ENCODE measurements at regions not wholly inside any gene's neighbourhood (a gene's known extent, or its start where the extent isn't known, plus 50 kb on each side); places are given as distances from the start of the nearest gene placed in this dataset.
"Not testable (repeated sequence)": the region's sequence is repeated elsewhere in the genome, so short reads cannot be mapped to it uniquely, and the experiment has no call there.

DNA sequence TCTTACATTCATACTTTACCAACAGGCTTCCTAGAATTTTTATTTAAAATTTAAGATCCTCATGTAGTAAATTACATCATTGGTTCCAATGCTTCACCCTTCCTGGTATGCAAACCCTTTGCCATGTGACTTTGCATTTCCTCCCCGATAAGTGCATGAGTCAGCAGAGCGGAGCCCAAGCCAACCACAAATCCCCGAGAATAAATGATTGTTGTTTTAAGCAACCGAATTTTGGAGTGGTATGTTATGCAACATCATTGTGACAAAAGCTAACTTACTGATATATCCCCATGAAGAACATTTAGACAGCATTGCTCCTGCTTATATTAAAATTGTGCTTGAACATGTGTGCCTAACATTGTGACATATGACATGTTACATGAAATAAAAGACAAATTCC is 199.4 kb upstream of the DDX53 start:
- Histone ChIP-seq H3K27ac (ENCODE audit: insufficient read depth in 1 of 2, low read depth in 1 of 2, low read length in 2 of 2, poor library complexity in 1 of 2, severe bottlenecking in 2 of 2) (no peak overlapping the region), H3K36me3 (ENCODE audit: control insufficient read depth in 4 of 4, insufficient read depth in 4 of 4, low read length in 3 of 4) (no peaks in the 10 kb centered on the region), H3K4me3 (ENCODE audit: control insufficient read depth in 1 of 7, extremely low read depth in 1 of 7, insufficient read depth in 4 of 7, low read depth in 2 of 7, low read length in 6 of 7) (no peak overlapping the region), H3K9me3 (ENCODE audit: control extremely low read depth in 1 of 5, control insufficient read depth in 4 of 5, insufficient read depth in 2 of 5, low read depth in 1 of 5, low read length in 4 of 5) (no peaks in the 10 kb centered on the region), H3K27me3 (replicated peaks in 2 of 5; ENCODE audit: control insufficient read depth in 4 of 5, insufficient read depth in 5 of 5, low read length in 4 of 5) (no peaks in the 10 kb centered on the region), H3K4me1 (ENCODE audit: control extremely low read depth in 1 of 4, control insufficient read depth in 4 of 4, insufficient read depth in 4 of 4, low read length in 3 of 4) (peaks cover 0 to 6% (median 0%) of the 10 kb centered on the region in 4 experiments)
- POLR2A ChIA-PET, result no interaction called here
- WGBS (ENCODE audit: insufficient coverage), result 20% methylated on average over 1 of the region's 4 CpGs
- CTCF ChIA-PET, result no interaction called here
- DNase-seq, result peak; percentile 57 to 90 (median 88)

DNA sequence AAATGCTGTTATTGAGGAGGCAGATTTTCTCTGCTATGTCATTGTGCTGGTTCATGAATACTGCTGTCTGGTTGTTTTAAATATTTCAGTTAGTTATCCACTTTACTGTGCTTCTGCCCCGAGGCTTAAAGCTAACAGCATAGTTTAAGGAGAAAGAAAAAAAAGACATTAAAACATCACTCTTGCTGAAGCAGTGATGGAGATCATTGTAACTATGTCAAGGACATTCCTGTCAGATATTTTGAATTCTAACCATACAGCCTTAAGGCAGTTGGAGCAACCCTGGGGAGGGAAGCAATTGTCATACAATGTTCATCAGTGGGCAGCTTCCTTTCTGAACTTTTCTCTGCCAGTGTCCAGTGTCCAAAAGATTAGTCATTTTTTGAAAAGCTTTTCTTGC is 199.0 kb upstream of the DDX53 start:
- Histone ChIP-seq H3K4me1 (ENCODE audit: control extremely low read depth in 1 of 4, control insufficient read depth in 4 of 4, insufficient read depth in 4 of 4, low read length in 3 of 4) (peaks cover 0 to 6% (median 0%) of the 10 kb centered on the region in 4 experiments), H3K4me3 (ENCODE audit: control insufficient read depth in 1 of 7, extremely low read depth in 1 of 7, insufficient read depth in 4 of 7, low read depth in 2 of 7, low read length in 6 of 7) (no peak overlapping the region), H3K27me3 (replicated peaks in 2 of 5; ENCODE audit: control insufficient read depth in 4 of 5, insufficient read depth in 5 of 5, low read length in 4 of 5) (no peaks in the 10 kb centered on the region), H3K36me3 (ENCODE audit: control insufficient read depth in 4 of 4, insufficient read depth in 4 of 4, low read length in 3 of 4) (no peaks in the 10 kb centered on the region), H3K27ac (ENCODE audit: insufficient read depth in 1 of 2, low read depth in 1 of 2, low read length in 2 of 2, poor library complexity in 1 of 2, severe bottlenecking in 2 of 2) (no peak overlapping the region), H3K9me3 (ENCODE audit: control extremely low read depth in 1 of 5, control insufficient read depth in 4 of 5, insufficient read depth in 2 of 5, low read depth in 1 of 5, low read length in 4 of 5) (no peaks in the 10 kb centered on the region)
- WGBS (ENCODE audit: insufficient coverage), result no CpG with 5 or more reads among the region's 1 CpG
- DNase-seq, result no peak
- ChIA-PET POLR2A (no interaction called here), CTCF (no interaction called here)

DNA sequence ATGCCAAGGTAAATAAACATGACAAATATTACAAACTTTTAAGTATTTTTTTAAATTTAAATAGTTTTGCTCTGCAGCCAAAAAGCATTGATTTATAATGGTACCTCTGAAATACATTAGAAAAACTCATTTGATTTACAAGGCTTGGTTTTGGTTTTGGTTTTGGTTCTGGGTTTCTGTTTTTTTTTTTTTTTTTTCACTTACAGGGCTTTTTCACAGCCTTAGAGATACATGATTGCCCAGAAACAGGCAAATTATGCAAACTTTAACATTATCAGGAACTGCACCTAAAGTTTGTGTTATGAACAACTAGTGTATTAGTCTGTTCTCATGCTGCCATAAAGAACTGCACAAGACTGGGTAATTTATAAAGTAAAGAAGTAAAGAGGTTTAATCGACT is 196.4 kb upstream of the DDX53 start:
- ChIA-PET CTCF (no interaction called here), POLR2A (no interaction called here)
- Histone ChIP-seq H3K4me3 (ENCODE audit: control insufficient read depth in 1 of 7, extremely low read depth in 1 of 7, insufficient read depth in 4 of 7, low read depth in 2 of 7, low read length in 6 of 7) (no peak overlapping the region), H3K36me3 (ENCODE audit: control insufficient read depth in 4 of 4, insufficient read depth in 4 of 4, low read length in 3 of 4) (no peaks in the 10 kb centered on the region), H3K4me1 (ENCODE audit: control extremely low read depth in 1 of 4, control insufficient read depth in 4 of 4, insufficient read depth in 4 of 4, low read length in 3 of 4) (peaks cover 0 to 6% (median 0%) of the 10 kb centered on the region in 4 experiments), H3K27me3 (replicated peaks in 2 of 5; ENCODE audit: control insufficient read depth in 4 of 5, insufficient read depth in 5 of 5, low read length in 4 of 5) (peaks cover 0 to 2% (median 0%) of the 10 kb centered on the region in 5 experiments), H3K9me3 (ENCODE audit: control extremely low read depth in 1 of 5, control insufficient read depth in 4 of 5, insufficient read depth in 2 of 5, low read depth in 1 of 5, low read length in 4 of 5) (no peaks in the 10 kb centered on the region), H3K27ac (ENCODE audit: insufficient read depth in 1 of 2, low read depth in 1 of 2, low read length in 2 of 2, poor library complexity in 1 of 2, severe bottlenecking in 2 of 2) (no peak overlapping the region)
- 0% methylated on average over 1 of the region's 1 CpG for WGBS (ENCODE audit: insufficient coverage)
- DNase-seq, result peak in 2 of 3 donors; percentile 8 to 23

DNA sequence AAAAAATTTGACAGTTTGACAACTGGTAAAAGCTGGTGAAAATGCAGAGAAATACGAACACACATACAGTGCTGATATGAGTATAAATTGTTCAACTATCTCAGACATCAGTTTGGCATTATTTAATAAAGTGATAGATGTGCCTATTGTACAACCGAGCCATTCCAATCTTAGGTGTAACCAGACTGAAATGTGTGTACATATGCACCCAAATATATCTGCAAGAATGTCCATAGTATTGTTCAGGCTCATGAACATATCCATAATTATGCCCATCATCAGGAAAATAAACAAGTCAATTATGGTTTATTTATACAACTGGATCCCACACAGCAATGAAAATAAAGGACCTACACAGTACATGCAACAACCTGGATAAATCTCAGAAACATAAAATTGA is 188.9 kb upstream of the DDX53 start:
- H3K9me3 ChIP-seq (ENCODE audit: control extremely low read depth in 1 of 5, control insufficient read depth in 4 of 5, insufficient read depth in 2 of 5, low read depth in 1 of 5, low read length in 4 of 5), result no peaks in the 10 kb centered on the region
- ChIA-PET POLR2A (no interaction called here), CTCF (no interaction called here)
- H3K27ac ChIP-seq (ENCODE audit: insufficient read depth in 1 of 2, low read depth in 1 of 2, low read length in 2 of 2, poor library complexity in 1 of 2, severe bottlenecking in 2 of 2), result no peak overlapping the region
- H3K4me1 ChIP-seq (ENCODE audit: control extremely low read depth in 1 of 4, control insufficient read depth in 4 of 4, insufficient read depth in 4 of 4, low read length in 3 of 4), result no peaks in the 10 kb centered on the region
- H3K4me3 ChIP-seq (ENCODE audit: control insufficient read depth in 1 of 7, extremely low read depth in 1 of 7, insufficient read depth in 4 of 7, low read depth in 2 of 7, low read length in 6 of 7), result no peak overlapping the region
- peaks cover 0 to 2% (median 0%) of the 10 kb centered on the region in 5 experiments for H3K27me3 ChIP-seq (replicated peaks in 2 of 5; ENCODE audit: control insufficient read depth in 4 of 5, insufficient read depth in 5 of 5, low read length in 4 of 5)
- WGBS (ENCODE audit: insufficient coverage), result no CpG with 5 or more reads among the region's 2 CpGs
- DNase-seq, result no peak
- H3K36me3 ChIP-seq (ENCODE audit: control insufficient read depth in 4 of 4, insufficient read depth in 4 of 4, low read length in 3 of 4), result no peaks in the 10 kb centered on the region

DNA sequence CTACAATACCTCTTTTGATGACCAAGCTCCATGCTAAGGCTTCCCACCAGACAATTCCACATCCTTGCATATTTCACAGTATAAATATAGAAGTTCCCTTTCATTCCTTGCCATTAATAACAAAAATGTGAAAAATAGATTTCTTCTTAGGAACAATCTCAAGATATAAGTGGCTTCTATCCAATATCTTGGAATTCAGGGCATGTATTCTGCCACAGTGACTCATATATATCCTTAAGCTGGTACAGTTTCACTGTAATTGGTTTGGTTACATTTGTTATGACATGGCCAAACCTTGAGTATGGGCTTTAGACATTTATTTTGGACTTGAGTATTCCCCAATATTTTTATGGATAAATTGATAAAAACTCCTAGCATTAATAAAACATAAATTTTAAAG is 181.7 kb upstream of the DDX53 start:
- ChIA-PET POLR2A (no interaction called here), CTCF (no interaction called here)
- Histone ChIP-seq H3K36me3 (ENCODE audit: control insufficient read depth in 4 of 4, insufficient read depth in 4 of 4, low read length in 3 of 4) (no peaks in the 10 kb centered on the region), H3K27me3 (replicated peaks in 2 of 5; ENCODE audit: control insufficient read depth in 4 of 5, insufficient read depth in 5 of 5, low read length in 4 of 5) (no peaks in the 10 kb centered on the region), H3K9me3 (ENCODE audit: control extremely low read depth in 1 of 5, control insufficient read depth in 4 of 5, insufficient read depth in 2 of 5, low read depth in 1 of 5, low read length in 4 of 5) (no peaks in the 10 kb centered on the region), H3K27ac (ENCODE audit: insufficient read depth in 1 of 2, low read depth in 1 of 2, low read length in 2 of 2, poor library complexity in 1 of 2, severe bottlenecking in 2 of 2) (no peak overlapping the region), H3K4me3 (ENCODE audit: control insufficient read depth in 1 of 7, extremely low read depth in 1 of 7, insufficient read depth in 4 of 7, low read depth in 2 of 7, low read length in 6 of 7) (no peak overlapping the region), H3K4me1 (ENCODE audit: control extremely low read depth in 1 of 4, control insufficient read depth in 4 of 4, insufficient read depth in 4 of 4, low read length in 3 of 4) (no peaks in the 10 kb centered on the region)
- DNase-seq, result no peak

DNA sequence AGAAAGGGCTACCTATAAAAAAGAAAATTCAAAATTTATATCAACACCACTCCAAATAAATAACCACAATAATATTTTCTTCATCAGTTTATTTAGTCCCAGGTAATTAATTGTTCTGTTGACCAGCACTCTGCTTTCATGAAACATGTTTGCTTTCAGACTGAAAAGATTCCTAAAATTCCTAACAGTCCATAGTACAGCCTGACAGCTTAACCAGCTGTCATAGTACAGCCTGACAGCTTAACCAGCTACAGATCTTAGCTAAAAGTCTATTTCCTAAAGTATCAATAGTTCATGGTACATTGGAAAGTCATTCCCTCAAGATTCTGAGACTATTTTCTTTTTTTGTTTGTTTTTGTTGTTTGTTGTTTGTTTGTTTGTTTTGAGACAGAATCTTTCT is 144.1 kb upstream of the DDX53 start:
- ChIA-PET POLR2A (no interaction called here), CTCF (no interaction called here)
- no peak overlapping the region for H3K27ac ChIP-seq (ENCODE audit: insufficient read depth in 1 of 2, low read depth in 1 of 2, low read length in 2 of 2, poor library complexity in 1 of 2, severe bottlenecking in 2 of 2)
- H3K36me3 ChIP-seq (ENCODE audit: control insufficient read depth in 4 of 4, insufficient read depth in 4 of 4, low read length in 3 of 4), result no peaks in the 10 kb centered on the region
- no peaks in the 10 kb centered on the region for H3K9me3 ChIP-seq (ENCODE audit: control extremely low read depth in 1 of 5, control insufficient read depth in 4 of 5, insufficient read depth in 2 of 5, low read depth in 1 of 5, low read length in 4 of 5)
- no peak overlapping the region for H3K4me3 ChIP-seq (ENCODE audit: control insufficient read depth in 1 of 7, extremely low read depth in 1 of 7, insufficient read depth in 4 of 7, low read depth in 2 of 7, low read length in 6 of 7)
- H3K27me3 ChIP-seq (replicated peaks in 2 of 5; ENCODE audit: control insufficient read depth in 4 of 5, insufficient read depth in 5 of 5, low read length in 4 of 5), result no peaks in the 10 kb centered on the region
- no peak for DNase-seq
- no peaks in the 10 kb centered on the region for H3K4me1 ChIP-seq (ENCODE audit: control extremely low read depth in 1 of 4, control insufficient read depth in 4 of 4, insufficient read depth in 4 of 4, low read length in 3 of 4)

DNA sequence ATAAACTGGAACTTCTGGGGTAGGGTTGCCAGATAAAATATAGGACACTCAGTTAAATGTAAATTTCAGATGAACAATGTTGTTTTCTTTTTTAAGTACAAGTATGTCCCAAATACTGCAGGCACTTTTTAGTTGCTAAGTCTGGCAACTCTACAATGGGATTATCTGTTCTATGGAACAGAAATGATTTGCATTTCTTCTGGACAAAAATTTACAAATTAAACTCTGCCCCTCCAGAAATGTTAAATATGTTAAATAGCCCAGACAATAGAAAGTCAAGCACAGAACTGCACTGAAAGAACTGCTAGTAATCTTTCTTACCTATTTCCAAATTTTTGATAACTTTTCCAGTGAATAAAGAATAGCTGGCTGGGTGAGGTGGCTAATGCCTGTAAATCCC is 140.1 kb upstream of the DDX53 start:
- H3K27ac ChIP-seq (ENCODE audit: insufficient read depth in 1 of 2, low read depth in 1 of 2, low read length in 2 of 2, poor library complexity in 1 of 2, severe bottlenecking in 2 of 2), result no peak overlapping the region
- H3K9me3 ChIP-seq (ENCODE audit: control extremely low read depth in 1 of 5, control insufficient read depth in 4 of 5, insufficient read depth in 2 of 5, low read depth in 1 of 5, low read length in 4 of 5), result no peaks in the 10 kb centered on the region
- H3K27me3 ChIP-seq (replicated peaks in 2 of 5; ENCODE audit: control insufficient read depth in 4 of 5, insufficient read depth in 5 of 5, low read length in 4 of 5), result no peaks in the 10 kb centered on the region
- CTCF ChIA-PET, result no interaction called here
- no peaks in the 10 kb centered on the region for H3K36me3 ChIP-seq (ENCODE audit: control insufficient read depth in 4 of 4, insufficient read depth in 4 of 4, low read length in 3 of 4)
- POLR2A ChIA-PET, result no interaction called here
- H3K4me1 ChIP-seq (ENCODE audit: control extremely low read depth in 1 of 4, control insufficient read depth in 4 of 4, insufficient read depth in 4 of 4, low read length in 3 of 4), result no peaks in the 10 kb centered on the region
- no peak overlapping the region for H3K4me3 ChIP-seq (ENCODE audit: control insufficient read depth in 1 of 7, extremely low read depth in 1 of 7, insufficient read depth in 4 of 7, low read depth in 2 of 7, low read length in 6 of 7)
- DNase-seq, result no peak

DNA sequence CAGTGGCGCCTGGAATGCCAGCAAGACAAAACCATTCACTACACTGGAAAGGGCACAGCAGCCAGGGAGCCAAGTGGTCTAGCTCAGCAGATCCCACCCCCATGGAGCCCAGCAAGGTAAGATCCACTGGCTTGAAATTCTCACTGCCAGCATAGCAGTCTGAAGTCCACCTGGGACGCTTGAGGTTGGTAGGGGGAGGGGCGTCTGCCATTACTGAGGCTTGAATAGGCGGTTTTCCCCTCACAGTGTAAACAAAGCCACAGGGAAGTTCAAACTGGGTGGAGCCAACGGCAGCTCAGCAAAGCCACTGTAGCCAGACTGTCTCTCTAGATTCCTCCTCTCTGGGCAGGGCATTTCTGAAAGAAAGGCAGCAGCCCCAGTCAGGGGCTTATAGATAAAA is 133.0 kb upstream of the DDX53 start:
- H3K9me3 ChIP-seq (ENCODE audit: control extremely low read depth in 1 of 5, control insufficient read depth in 4 of 5, insufficient read depth in 2 of 5, low read depth in 1 of 5, low read length in 4 of 5); H3K27me3 ChIP-seq (replicated peaks in 2 of 5; ENCODE audit: control insufficient read depth in 4 of 5, insufficient read depth in 5 of 5, low read length in 4 of 5); H3K4me3 ChIP-seq (ENCODE audit: control insufficient read depth in 1 of 7, extremely low read depth in 1 of 7, insufficient read depth in 4 of 7, low read depth in 2 of 7, low read length in 6 of 7); POLR2A ChIA-PET; H3K36me3 ChIP-seq (ENCODE audit: control insufficient read depth in 4 of 4, insufficient read depth in 4 of 4, low read length in 3 of 4); DNase-seq; H3K27ac ChIP-seq (ENCODE audit: insufficient read depth in 1 of 2, low read depth in 1 of 2, low read length in 2 of 2, poor library complexity in 1 of 2, severe bottlenecking in 2 of 2); H3K4me1 ChIP-seq (ENCODE audit: control extremely low read depth in 1 of 4, control insufficient read depth in 4 of 4, insufficient read depth in 4 of 4, low read length in 3 of 4): not testable (repeated sequence)
- CTCF ChIA-PET, result interaction anchor here (0.7 kb wide), 1 partner anchor 88 kb away, joined by 3 read pairs; no protein-coding TSS in a partner anchor
- 71% methylated on average over 5 of the region's 5 CpGs for WGBS (ENCODE audit: insufficient coverage)
